HAP-1 (cell line): ENCODE measurements at regions not wholly inside any gene's neighbourhood (a gene's known extent, or its start where the extent isn't known, plus 50 kb on each side); places are given as distances from the start of the nearest gene placed in this dataset.
"Not testable (repeated sequence)": the region's sequence is repeated elsewhere in the genome, so short reads cannot be mapped to it uniquely, and the experiment has no call there.

Experiments used
- DNase-seq, 2 experiments: peaks; one replicate each; pipeline ENCODE4 v3.0.0-alpha.2; 2016 to 2020; ENCODE audit warnings: low spot score in 2 of 2
- H3K27me3 ChIP-seq: fragments of 250-450 bp; sonication (Bioruptor Pico); 2 replicates; pipeline ENCODE4 v1.5.1; 2020; ENCODE audit warnings: low read depth, mild to moderate bottlenecking, moderate library complexity
- H3K36me3 ChIP-seq: fragments of 250-450 bp; sonication (Bioruptor Pico); replicated peaks from 2 replicates; pipeline ENCODE4 v1.5.1; 2020; ENCODE audit warnings: mild to moderate bottlenecking
- H3K4me1 ChIP-seq: fragments of 250-450 bp; sonication (Bioruptor Pico); 2 replicates; pipeline ENCODE4 v1.5.1; 2020; ENCODE audit warnings: mild to moderate bottlenecking
- H3K4me3 ChIP-seq: fragments of 250-450 bp; sonication (Bioruptor Pico); 2 replicates; pipeline ENCODE4 v1.5.1; 2020; ENCODE audit warnings: mild to moderate bottlenecking, moderate library complexity
- H3K9me3 ChIP-seq: fragments of 250-450 bp; sonication (Bioruptor Pico); 2 replicates; pipeline ENCODE4 v1.5.1; 2020; ENCODE audit warnings: mild to moderate bottlenecking, moderate library complexity
- in situ Hi-C: fragments of 300-500 bp; cut with MboI; formaldehyde crosslinking; loops from 3 replicates; pipeline ENCODE4 v1.14.3; 2020; ENCODE audit warnings: low sequenced_read_pairs, inconsistent platforms, mixed read lengths

DNA sequence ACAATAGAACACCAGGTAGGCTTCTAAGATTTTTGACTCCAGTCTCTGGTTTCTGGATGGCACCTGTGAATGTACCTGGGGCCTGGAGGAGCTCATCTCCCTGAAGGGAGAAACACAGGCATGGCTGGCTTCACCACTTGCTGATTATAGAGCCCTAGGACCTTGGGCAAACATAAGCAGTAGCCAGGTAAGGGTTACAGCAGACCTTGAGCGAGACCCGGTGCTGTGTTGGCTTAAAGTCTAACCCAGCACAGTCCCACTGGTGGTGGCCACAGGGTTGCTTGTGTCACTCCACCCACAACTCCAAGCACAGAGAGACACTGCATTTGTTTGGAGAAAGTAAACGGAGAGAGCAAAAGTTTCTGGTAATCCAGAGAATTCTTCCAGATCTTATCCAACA is 104.7 kb upstream of the SPOPL start:
- Histone ChIP-seq H3K4me1 (no peaks in the 10 kb centered on the region), H3K4me3 (no peak overlapping the region), H3K27me3 (no peaks in the 10 kb centered on the region), H3K36me3 (no peaks in the 10 kb centered on the region), H3K9me3 (0 out of 2 replicates have a peak, but pooled peaks cover 2% of the 10 kb centered on the region)
- in situ Hi-C loops: no loop called here
- no peak for DNase-seq

DNA sequence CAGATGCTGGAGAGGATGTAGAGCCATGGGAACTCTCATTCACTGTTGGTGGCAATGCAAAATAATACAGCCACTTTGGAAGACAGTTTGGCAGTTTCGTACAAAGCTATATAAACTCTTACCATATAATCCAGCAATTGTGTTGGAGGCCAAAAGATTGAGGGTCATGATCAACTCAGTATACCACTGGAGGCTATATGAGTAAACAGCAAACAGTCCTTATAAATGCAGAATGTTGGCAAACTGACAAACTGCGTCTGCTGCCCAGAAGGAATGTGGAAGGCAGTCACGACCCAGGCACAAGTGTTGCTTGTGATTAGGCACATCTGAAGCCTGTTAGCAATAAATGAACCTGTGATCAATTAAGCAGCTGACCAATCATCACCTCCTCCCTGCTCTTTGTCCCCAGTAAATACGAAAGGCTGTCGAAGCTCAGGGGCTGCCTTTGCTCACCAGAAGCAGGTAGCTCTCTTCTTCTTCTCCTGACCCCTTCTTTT is 98.1 kb upstream of the SPOPL start:
- in situ Hi-C loops: no loop called here
- no peaks in the 10 kb centered on the region for H3K36me3 ChIP-seq
- H3K4me3 ChIP-seq: no peak overlapping the region
- no peak for DNase-seq
- no peaks in the 10 kb centered on the region for H3K4me1 ChIP-seq
- no peaks in the 10 kb centered on the region for H3K27me3 ChIP-seq
- 0 out of 2 replicates have a peak, but pooled peaks cover 2% of the 10 kb centered on the region for H3K9me3 ChIP-seq

DNA sequence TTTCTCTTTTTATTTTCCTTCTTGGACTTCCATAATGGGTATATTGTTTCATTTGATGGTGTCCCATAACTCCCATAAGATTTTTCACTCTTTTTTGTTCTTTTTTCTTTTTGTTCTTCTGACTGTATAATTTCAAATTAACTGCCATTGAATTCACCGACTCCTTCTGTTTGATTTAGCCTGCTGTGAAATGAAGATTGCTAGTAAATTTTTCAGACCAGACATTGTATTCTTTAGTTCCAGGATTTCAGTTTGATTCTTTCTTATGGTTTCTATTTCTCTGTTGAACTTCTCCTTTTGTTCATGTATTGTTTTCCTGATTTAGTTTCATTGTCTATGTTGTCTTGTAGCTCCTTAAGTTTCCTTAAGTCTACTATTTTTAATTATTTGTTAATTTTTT is 87.6 kb upstream of the SPOPL start:
- Histone ChIP-seq H3K9me3 (no peaks in the 10 kb centered on the region), H3K4me1 (no peaks in the 10 kb centered on the region), H3K4me3 (no peak overlapping the region), H3K36me3 (no peaks in the 10 kb centered on the region), H3K27me3 (no peaks in the 10 kb centered on the region)
- in situ Hi-C loops: no loop called here
- no peak for DNase-seq

- in situ Hi-C loops: no loop called here
- no peaks in the 10 kb centered on the region for H3K36me3 ChIP-seq
- H3K4me3 ChIP-seq: no peak overlapping the region
- no peak for DNase-seq
- no peaks in the 10 kb centered on the region for H3K4me1 ChIP-seq
- H3K27me3 ChIP-seq: no peaks in the 10 kb centered on the region
- H3K9me3 ChIP-seq: no peaks in the 10 kb centered on the region
These were observed 85.6 kb upstream of the SPOPL start for GRCh38 chr2:138415985-138416384.

DNA sequence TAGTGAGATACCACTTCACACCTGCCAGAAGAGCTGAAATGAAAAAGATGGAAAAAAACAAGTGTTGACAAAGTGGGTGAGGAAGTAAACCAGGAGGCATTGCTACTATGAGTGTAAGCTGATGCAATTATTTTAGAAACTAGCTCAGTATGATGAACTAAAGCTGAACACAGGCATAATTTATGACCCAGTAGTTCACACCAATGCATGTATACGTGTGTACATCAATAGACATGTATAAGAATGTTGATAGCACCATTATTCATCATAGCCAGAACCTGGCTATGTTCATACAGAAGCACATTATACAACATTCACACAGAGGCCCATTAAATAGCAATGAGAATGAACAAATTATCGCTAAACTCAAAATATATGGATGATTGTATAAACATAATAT is 83.1 kb upstream of the SPOPL start:
- Histone ChIP-seq H3K36me3 (no peaks in the 10 kb centered on the region), H3K9me3 (no peaks in the 10 kb centered on the region), H3K27me3 (no peaks in the 10 kb centered on the region), H3K4me1 (no peaks in the 10 kb centered on the region), H3K4me3 (no peak overlapping the region)
- in situ Hi-C loops: no loop called here
- DNase-seq: no peak

DNA sequence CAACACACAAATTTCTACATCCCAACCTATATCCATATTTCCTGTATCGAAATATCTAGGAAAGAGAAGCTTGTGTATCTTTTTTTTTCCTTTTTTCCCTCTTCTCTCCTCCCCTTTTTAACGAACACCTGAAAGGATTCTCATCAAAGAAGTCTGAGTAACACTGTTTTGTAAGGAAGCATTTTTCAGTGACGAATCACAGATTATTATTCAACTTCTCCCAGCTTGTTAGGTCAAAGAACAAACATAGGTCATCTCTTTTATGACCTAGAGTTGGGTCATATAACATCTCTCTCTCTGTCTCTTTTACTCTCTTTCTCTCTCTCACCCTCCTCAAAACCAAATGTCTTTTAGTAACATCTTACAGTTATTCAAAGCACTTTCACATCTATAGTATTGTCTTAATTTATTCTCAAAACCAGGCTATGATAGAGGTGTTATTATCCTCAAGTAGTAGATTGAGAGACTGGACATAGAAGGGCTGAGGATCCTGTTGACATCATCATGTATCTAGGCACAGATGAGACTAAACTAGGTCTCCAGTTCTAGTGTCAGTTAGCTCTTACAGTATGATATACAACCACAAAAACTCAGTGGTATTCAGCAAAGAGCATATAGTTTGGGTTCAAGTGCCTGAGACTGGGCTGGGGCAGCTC is 80.1 kb upstream of the SPOPL start:
- Histone ChIP-seq H3K4me1 (no peaks in the 10 kb centered on the region), H3K4me3 (no peak overlapping the region), H3K36me3 (no peaks in the 10 kb centered on the region), H3K27me3 (no peaks in the 10 kb centered on the region), H3K9me3 (no peaks in the 10 kb centered on the region)
- in situ Hi-C loops: no loop called here
- DNase-seq: no peak

DNA sequence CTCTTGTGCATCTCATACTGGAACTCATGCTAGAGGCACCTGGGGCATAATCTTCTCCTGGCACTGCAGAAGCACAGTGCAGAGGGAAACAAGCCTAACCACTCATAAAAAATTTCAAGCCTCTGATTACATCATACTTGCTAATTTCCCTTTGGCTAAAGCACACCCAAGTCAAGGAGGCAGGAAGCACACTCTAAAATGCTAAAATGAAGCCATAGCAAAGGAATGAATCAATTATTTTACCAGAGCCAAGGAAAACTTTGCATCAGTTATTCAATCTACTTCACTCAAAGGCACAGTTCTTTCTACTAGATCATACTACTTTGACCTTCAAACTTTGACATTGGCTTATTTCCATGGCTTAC is 79.6 kb upstream of the SPOPL start:
- H3K4me3 ChIP-seq: no peak overlapping the region
- no peak for DNase-seq
- no peaks in the 10 kb centered on the region for H3K27me3 ChIP-seq
- H3K9me3 ChIP-seq: no peaks in the 10 kb centered on the region
- in situ Hi-C loops: no loop called here
- no peaks in the 10 kb centered on the region for H3K36me3 ChIP-seq
- no peaks in the 10 kb centered on the region for H3K4me1 ChIP-seq

DNA sequence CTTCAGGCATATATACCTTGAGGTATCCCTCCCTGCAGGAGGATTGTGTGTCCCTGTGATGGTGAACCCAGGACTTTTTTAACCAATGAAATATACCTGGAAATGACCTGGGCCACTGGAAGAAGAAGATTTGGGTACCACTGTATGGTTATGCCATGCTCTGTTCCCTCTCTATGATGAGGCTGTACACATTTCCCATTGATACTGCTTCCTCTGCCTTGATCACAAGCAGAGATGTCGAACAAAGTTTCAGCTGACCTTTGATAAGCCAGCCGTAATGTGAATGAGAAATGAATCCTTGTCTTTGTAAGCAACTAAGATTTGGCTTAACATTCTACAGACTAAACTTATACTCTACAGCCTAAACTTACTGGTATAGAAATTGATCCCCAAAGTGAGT is 78.4 kb upstream of the SPOPL start:
- H3K36me3 ChIP-seq: no peaks in the 10 kb centered on the region
- no peaks in the 10 kb centered on the region for H3K27me3 ChIP-seq
- no peak for DNase-seq
- H3K4me3 ChIP-seq: no peak overlapping the region
- no peaks in the 10 kb centered on the region for H3K4me1 ChIP-seq
- H3K9me3 ChIP-seq: no peaks in the 10 kb centered on the region
- in situ Hi-C loops: no loop called here

- no peaks in the 10 kb centered on the region for H3K36me3 ChIP-seq
- no peaks in the 10 kb centered on the region for H3K4me1 ChIP-seq
- in situ Hi-C loops: no loop called here
- H3K9me3 ChIP-seq: no peaks in the 10 kb centered on the region
- H3K4me3 ChIP-seq: no peak overlapping the region
- no peak for DNase-seq
- no peaks in the 10 kb centered on the region for H3K27me3 ChIP-seq
These were observed 77.8 kb upstream of the SPOPL start for GRCh38 chr2:138423745-138424144.

DNA sequence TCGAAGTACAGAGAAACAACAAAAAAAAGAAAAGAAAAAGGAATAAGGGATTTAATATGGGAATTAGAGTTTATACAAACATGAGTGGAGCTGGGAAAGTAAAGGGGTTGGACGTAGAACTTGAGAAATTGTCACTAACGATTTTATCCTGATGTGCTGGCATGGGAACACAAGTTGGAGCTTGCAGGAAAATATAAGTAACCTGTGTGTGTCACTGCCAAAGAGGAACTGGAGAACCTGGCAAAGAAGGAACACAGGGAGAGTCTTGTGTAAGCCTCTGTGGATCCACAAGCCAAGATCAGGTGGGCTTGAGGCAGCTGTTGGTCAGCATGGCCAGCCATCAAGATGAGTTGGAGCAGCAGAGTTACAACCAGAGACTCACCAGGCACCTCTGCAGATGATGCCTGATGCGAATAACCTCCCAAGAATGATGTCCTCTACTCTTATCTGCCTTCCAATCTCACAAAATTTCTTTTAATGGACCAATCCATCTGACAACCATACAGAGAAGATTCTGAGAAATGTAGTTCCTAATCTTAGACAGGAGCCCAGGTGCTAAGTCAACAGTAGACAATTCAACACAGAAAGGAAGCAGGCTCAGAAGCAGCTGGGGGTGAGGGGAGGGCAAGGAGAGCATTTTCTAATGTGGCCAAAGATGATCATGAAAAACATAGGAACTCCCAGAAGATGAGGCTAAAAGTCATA is 77.0 kb upstream of the SPOPL start:
- Histone ChIP-seq H3K9me3 (no peaks in the 10 kb centered on the region), H3K36me3 (no peaks in the 10 kb centered on the region), H3K4me3 (no peak overlapping the region), H3K27me3 (no peaks in the 10 kb centered on the region), H3K4me1 (no peaks in the 10 kb centered on the region)
- in situ Hi-C loops: no loop called here
- no peak for DNase-seq

DNA sequence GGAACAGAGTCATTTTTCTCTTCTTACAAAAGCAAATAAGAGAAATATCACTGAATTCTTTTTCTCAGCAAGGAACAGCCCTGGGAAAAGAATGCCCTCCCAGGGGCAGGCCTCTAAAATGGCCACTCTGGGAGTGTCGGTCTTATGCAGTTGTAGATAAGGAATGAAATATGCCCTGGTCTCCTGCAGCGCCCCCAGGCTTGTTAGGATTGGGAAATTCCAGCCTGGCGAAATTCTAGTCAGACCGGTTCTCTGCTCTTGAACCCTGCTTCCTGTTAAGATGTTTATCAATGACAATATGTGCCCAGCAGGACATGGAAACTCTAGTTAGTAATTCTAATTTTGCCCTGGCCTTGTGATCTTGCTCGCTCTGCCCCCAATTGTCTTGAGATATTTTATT is 75.5 kb upstream of the SPOPL start:
- H3K27me3 ChIP-seq, H3K9me3 ChIP-seq, DNase-seq, H3K4me1 ChIP-seq, H3K4me3 ChIP-seq, in situ Hi-C loops, H3K36me3 ChIP-seq: not testable (repeated sequence)

DNA sequence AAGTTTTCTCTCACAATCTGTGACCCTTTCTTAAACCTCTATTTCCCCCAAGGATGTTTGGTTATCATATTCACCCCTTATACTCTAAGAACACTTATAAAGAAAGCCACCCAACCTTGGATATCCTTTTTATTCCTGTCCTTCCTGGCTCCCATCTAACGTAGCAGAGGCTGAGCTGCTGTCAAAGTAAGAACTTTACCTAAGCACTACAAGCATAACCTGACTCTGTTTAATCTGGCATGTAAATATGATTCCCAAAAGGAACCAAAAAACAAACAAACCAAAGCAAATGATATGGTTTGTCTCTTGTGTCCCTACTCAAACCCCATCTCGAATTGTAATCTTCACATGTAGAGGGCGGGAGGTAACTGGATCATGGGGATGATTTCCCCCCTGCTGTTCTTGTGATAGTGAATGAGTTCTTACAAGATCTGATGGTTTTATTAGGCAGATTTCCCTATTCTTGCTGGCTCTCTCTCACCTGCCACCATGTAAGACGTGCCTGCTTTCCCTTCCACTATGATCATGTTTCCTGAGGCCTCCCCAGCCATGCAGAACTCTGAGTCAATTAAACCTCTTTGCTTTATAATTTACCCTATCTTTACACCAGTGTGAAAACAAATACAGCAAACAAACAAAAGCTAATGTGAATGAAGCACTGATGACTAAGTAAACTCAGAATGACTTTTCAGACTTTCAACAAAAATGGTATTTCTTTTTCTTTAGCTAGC is 72.7 kb upstream of the SPOPL start:
- H3K9me3 ChIP-seq: no peaks in the 10 kb centered on the region
- H3K27me3 ChIP-seq: no peaks in the 10 kb centered on the region

GRCh38 chr2:138430181-138430580 is 71.4 kb upstream of the SPOPL start:
- H3K27me3 ChIP-seq: no peaks in the 10 kb centered on the region
- in situ Hi-C loops: no loop called here
- no peaks in the 10 kb centered on the region for H3K9me3 ChIP-seq
- H3K4me1 ChIP-seq: peaks cover 5% of the 10 kb centered on the region
- H3K36me3 ChIP-seq: no peaks in the 10 kb centered on the region
- no peak overlapping the region for H3K4me3 ChIP-seq
- DNase-seq: no peak

More for the DNA sequence above, 72.7 kb upstream of the SPOPL start:
- Histone ChIP-seq H3K36me3 (no peaks in the 10 kb centered on the region), H3K4me3 (no peak overlapping the region), H3K4me1 (no peaks in the 10 kb centered on the region)
- in situ Hi-C loops: no loop called here
- no peak for DNase-seq

GRCh38 chr2:138432971-138433370 is 68.6 kb upstream of the SPOPL start:
- no peaks in the 10 kb centered on the region for H3K27me3 ChIP-seq
- H3K36me3 ChIP-seq: no peaks in the 10 kb centered on the region
- H3K9me3 ChIP-seq: no peaks in the 10 kb centered on the region
- H3K4me1 ChIP-seq: peaks cover 7% of the 10 kb centered on the region
- in situ Hi-C loops: no loop called here
- H3K4me3 ChIP-seq: no peak overlapping the region
- no peak for DNase-seq
